Right forelimb (tissue), 1 donor: ENCODE measurements at regions not wholly inside any gene's neighbourhood (a gene's known extent, or its start where the extent isn't known, plus 50 kb on each side); places are given as distances from the start of the nearest gene placed in this dataset.

ENCODE experiments used
- DNase-seq: peaks from one replicate; pipeline ENCODE4 v3.0.0-alpha.2; 2018

- DNase-seq, result no peak
Measured at GRCh38 chr12:24500831-24501230, 448.1 kb downstream of the BCAT1 start.

DNA sequence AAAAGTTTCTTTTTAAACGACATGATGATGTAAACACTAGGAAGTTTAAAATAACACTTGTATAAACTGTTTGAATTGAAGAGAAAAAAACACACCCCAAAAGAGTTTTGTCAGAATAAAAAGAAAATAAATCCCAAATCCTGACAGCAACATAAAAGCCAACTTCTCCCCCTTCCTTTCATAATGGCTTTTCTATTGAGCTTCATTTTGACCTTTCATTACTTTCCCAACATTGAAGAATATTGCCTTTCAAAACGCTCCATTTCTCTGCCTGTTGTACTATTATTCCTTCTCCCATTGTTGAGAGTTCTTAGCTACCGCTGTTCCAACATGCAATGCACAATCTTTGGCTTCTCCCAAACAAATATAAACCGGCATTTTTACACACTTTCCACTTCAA is 448.5 kb downstream of the BCAT1 start:
- no peak for DNase-seq

- DNase-seq, result no peak
Measured at GRCh38 chr12:24499151-24500146, 449.5 kb downstream of the BCAT1 start.

GRCh38 chr12:24496755-24497154 is 452.1 kb downstream of the BCAT1 start:
- DNase-seq, result no peak

- DNase-seq, result no peak
Measured at GRCh38 chr12:24494401-24494800, 454.5 kb downstream of the BCAT1 start.

DNA sequence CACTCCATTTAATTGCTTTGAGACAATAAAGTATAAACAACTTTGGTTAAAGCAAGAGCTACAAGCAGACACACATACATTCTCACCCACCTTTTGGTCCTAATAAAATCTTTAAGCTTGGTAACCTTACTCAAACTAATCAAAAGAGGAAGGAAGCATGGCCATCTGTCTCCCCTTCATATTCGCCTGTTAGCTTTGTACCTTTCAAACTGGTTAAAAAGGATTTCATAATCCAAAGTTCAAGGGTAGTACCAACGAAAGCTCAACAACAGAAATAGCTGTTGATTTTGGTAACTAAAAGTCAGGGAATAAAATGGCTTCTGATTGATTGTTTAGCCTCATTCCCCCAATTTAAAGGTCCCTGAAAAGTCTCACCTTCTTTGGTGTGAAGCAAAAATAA is 456.9 kb downstream of the BCAT1 start:
- DNase-seq, result no peak

- no peak for DNase-seq
Measured at GRCh38 chr12:24489939-24490338, 459.0 kb downstream of the BCAT1 start.

DNA sequence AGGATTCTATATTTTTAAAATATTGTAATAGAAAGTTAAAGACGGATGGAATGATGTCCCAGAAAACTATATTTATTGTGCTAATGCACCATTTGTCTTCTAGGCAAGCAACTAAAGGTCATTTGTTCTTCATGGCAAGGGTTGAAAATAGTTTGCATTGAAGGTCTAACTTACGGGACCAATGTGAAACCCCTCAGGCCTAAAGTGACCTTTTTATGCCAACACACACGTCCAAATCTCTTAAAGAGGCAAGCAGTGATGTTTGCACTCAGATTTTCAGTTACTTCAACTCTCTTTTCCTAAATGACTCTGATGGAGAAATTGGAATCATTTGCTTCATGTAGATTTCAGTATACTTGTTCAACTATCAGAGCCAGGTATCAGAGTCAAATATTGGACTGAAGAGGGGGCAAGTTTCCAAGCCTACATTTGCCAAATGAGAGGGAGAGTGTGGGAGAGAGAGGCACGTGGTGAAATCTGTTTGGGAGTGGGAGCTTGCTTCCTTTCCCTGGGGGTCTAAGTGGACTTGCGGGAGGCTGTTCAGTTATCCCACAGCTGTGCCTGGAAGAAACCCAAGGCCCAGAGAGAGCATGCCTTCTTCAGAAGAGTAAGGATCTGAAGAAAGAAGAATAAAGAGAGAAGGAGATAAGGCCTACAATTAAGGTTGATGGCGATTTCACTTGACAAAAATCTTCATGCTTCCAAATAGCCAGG is 459.8 kb downstream of the BCAT1 start:
- DNase-seq, result no peak

DNA sequence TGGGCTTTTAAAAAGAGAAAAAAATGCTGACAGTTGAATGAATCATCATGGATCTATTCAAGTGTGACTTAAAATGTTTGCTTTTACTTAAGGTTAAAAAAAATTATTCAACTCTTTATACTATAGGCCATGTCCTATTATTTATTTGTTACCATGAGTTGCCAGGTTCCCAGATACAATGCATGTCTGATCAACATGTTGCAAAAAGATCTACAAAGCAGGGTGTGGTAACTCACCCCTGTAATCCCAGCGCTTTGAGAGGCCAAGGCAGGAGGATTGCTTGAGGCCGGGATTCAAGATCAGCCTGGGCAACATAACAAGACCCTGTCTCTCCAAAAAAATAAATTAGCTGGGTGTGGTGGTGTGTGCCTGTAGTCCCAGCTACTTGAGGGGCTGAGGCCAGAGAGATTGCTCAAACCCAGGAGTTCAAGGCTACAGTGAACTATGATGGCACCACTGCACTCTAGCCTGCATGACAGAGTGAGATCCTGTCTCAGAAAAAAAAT is 460.8 kb downstream of the BCAT1 start:
- DNase-seq, result no peak

- no peak for DNase-seq
Measured at GRCh38 chr12:24487606-24488005, 461.3 kb downstream of the BCAT1 start.

DNA sequence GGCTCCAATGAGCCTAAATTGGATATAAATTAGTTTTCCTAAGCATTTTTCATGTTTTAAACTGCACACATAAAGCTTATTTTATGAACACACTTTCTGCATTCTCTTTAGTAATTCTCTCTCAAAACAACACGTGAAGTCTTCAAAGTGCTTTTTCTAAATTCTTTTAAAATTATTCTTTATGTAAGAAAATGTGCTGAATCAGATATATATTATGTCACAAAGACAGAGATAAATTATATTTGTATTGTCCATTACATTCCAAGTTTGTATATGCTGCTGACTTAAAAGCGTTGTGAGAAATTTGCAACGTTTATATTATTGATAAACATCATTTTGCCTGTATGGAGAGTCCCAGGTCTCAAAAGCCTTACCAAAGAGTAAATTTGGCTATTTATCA is 465.2 kb downstream of the BCAT1 start:
- DNase-seq, result no peak

DNA sequence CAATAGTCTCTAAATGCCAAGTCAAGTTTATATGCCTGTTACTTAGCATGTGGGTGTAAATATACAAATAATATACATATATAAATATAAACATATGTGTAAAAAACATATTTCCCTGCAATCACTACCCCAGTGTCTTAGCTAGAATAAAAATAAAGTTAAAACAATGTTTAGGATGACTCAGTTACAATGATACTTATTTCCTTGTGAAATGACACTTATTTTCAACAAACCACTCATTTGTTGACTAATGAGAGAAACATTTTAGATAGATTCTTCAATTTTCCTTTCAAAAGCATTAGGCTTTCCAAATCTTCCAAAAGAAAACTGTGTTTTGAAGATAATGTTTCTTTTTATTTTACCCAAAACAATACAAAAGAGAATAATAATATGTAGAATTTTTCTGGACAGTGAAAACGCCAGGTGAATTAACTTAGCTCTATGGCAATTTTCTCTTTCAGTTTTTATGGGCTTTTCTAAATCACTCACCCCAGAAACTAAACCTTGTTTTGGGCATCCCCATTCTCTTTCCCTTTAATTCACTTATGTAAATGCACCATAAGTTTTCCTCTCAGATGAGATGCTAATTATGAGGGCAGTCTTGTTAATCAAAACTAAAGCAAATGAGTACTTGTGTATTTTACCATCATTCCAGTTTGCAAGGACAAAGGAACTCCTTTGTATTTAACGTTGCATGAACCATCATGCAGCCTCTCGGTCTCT is 465.9 kb downstream of the BCAT1 start:
- no peak for DNase-seq

GRCh38 chr12:24482044-24482443 is 466.9 kb downstream of the BCAT1 start:
- no peak for DNase-seq

DNA sequence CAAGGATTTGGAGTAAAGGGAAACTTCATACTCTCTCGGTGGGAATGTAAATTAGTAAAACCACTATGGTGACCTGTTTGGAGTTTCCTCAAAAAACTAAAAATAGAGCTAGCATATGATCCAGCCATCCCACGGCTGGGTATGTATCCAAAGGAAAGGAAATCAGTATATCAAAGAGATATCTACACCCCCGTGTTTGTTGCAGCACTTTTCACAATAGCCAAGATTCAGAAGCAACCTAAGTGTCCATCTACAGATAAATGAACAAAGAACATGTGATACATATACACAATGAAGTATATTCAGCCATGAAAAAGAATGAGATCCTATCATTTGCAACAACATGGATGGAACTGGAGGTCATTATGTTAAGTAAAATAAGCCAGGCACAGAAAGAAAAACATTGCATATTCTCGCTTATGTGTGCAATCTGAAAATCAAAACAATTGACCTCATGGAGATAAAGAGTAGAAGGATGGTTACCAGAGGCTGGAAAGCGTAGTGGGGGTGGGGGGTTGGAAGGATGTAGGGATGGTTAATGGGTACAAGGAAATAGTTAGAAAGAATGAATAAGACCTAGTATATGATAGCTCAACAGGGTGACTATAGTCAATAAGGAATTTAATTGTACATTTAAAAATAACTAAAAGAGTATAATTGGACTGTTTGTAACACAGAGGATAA is 468.0 kb downstream of the BCAT1 start:
- no peak for DNase-seq

DNA sequence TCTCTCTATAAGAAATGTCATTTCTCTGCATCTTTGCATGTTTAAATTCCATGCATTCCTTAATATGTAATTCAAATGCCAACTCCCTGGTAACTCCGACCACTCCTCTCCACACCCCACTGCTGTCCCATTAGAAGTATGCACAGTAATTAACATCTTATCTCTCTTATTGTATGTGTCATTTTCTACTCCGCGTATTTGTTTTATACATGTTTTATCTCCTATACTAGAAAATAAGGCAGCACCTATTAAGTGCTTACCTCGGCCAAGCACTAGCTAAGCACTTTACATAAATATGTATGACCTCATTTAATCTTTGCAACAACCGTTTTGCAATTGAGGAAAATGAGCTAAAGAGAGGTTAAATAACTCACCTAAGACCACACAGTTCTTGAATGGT is 469.8 kb downstream of the BCAT1 start:
- no peak for DNase-seq

DNA sequence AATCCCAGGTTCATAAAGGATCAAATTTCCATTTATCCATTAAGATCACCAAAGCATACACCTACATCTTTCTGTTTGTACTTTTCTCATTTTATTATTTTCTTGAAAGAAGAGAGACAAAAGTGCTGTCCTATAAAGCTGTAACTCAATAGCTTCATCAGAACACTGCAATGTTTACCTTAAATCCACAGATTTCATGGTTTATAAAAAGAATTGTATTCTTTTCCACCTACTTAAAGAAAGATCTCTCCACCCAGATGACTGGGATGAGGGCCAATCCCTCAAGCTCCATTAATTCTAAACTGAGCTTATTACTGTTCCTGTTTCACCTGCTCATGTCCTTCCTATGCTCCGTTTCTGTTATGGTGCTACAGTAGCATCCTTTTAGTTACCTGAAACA is 470.6 kb downstream of the BCAT1 start:
- no peak for DNase-seq

DNA sequence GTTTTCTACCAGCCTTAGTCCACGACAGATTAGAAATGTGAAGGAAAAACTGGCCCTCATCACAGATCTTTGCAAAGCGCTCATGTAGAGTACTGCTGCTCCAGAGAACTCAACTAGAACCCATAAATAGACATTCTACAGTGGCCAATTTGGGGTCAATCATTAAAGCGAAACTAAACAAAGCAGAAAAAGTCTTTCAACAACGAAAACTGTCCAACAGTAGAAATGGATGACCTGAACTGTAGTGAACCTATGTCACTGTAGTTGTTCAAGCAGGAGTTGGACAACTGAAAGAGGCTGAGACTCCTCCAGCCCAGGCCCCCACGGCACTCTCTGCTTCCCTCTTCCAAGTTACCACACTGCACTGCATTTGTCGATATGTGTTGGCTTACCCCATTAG is 472.6 kb downstream of the BCAT1 start:
- no peak for DNase-seq

DNA sequence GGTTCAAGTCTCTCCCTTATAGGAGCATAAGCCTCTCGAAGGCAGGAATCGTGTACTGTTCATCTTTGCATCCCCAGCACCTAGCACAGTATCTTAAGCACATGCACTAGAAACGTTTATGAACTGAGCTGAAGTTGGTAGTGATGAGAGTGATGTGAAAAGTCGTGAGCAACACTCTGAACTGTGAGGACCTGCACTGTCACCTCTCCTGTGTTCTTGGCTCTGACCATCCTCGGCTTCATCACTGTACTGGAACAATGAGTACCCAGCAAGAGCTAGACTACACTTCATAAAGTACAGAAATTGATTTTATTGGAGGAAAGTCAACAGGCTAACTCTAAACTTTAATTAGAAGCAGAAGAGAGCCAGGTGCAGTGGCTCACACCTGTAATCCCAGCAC is 473.6 kb downstream of the BCAT1 start:
- DNase-seq, result no peak

DNA sequence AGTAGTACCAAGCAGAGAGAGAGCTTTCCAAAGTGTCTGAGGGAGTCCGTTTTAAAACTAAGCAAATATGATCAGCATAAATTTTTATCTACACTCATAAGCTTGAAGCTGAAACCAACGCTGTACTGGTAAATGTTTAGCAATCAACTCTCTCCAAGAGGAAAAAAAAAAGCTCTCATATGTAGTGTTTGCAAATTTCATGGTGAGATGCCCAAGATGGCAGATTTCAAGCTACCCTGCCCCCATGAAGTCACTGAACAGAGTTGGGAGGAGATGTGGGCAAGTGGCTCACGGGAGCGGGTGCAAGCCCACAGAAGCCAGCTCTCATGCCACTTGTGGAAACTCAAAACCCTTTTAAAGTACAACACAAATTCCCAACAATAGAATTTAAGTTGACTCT is 475.8 kb downstream of the BCAT1 start:
- no peak for DNase-seq

DNA sequence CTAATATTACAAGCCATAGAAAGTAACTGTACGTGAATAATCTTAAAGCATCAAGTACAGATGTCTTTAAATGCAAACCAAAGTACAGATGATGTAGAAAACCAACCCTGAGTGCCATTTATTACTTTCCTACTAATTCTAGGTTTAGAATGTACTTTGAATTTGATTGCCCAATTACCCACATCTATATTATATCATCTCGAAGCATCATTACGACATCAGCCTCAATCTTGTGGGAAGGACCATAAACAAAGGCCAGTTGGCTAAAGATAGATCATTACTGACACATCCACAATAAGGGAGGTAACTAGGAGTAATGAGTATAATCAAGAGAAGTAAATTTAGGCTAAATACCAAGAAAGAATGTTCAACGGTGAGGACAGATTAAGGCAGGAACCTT is 478.9 kb downstream of the BCAT1 start:
- DNase-seq, result no peak

DNA sequence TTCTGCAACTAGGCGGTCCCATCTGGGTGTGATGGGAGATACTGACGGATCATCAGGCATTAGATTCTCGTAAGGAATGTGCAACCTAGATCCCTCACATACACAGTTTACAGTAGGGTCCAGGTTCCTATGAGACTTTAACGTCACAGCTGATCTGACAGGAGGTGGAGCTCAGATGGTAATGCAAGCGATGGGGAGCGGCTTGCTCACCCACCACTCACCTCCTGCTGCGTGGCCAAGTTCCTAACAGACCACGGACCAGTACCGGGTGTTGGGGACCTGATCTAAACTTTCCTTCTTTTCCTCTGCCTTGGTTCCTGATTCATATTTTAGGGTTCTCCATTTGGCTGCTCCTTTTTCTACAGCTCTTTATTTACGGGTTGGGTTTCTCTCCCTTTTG is 479.8 kb downstream of the BCAT1 start:
- DNase-seq, result no peak

- no peak for DNase-seq
Measured at GRCh38 chr12:24467226-24467625, 481.7 kb downstream of the BCAT1 start.

DNA sequence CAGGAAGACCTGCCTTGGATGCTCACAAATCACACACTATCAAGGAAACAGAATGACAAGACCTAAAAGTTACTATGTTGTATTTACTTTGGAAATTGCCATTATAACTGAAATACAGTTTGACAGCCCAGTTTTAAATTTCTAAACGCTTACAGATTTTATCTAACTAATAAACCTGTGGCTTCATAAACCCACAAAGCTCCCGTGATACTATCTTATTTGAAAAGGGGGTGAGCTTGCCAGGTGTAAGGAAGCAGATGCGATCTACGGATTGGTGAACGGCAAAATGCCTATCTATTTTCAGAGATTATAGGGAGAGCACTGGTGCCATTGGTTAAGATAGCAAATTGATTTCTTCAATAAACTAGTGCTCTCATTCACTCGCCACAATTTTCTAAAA is 485.5 kb downstream of the BCAT1 start:
- DNase-seq, result no peak
